Fibroblast of the aortic adventitia (primary cell): ENCODE measurements at regions not wholly inside any gene's neighbourhood (a gene's known extent, or its start where the extent isn't known, plus 50 kb on each side); places are given as distances from the start of the nearest gene placed in this dataset.
"Not testable (repeated sequence)": the region's sequence is repeated elsewhere in the genome, so short reads cannot be mapped to it uniquely, and the experiment has no call there.

Source experiments
- DNase-seq: peaks from one replicate; pipeline ENCODE4 v3.0.0-alpha.2; 2010; ENCODE audit warnings: low read depth
- H3K4me3 ChIP-seq: 2 replicates; pipeline ENCODE4 v1.5.1; 2011; ENCODE audit warnings: low read depth, mild to moderate bottlenecking, control low read depth, low read length, moderate library complexity
- TF ChIP-seq, protein P1 (sequence below): IDR thresholded peaks from 2 replicates; pipeline ENCODE4 v1.5.1; 2011; ENCODE audit warnings: mild to moderate bottlenecking, low read length, control low read depth, inconsistent platforms; ENCODE audit not compliant: insufficient read depth

DNA sequence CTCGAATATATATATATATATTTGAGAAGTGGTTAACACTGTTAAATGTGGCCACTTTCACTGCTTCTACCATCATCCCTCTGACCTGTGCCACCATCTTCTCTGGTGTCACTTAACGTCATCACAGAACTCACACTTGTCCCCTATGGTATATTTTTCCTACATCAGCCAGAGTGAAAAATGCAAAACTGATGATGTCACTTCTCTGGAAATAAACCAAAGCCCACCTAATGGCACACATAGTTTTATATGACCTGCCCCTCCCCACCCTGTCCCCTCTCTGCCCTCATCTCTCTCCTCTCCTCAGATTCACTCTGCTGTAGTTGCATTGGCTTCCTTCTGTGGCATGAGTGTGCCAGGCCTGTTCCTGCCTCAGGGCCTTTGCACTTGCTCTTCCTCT is 63.9 kb upstream of the IFNGR1 start:
- TF ChIP-seq, protein P1, sequence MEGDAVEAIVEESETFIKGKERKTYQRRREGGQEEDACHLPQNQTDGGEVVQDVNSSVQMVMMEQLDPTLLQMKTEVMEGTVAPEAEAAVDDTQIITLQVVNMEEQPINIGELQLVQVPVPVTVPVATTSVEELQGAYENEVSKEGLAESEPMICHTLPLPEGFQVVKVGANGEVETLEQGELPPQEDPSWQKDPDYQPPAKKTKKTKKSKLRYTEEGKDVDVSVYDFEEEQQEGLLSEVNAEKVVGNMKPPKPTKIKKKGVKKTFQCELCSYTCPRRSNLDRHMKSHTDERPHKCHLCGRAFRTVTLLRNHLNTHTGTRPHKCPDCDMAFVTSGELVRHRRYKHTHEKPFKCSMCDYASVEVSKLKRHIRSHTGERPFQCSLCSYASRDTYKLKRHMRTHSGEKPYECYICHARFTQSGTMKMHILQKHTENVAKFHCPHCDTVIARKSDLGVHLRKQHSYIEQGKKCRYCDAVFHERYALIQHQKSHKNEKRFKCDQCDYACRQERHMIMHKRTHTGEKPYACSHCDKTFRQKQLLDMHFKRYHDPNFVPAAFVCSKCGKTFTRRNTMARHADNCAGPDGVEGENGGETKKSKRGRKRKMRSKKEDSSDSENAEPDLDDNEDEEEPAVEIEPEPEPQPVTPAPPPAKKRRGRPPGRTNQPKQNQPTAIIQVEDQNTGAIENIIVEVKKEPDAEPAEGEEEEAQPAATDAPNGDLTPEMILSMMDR, result no peak

DNA sequence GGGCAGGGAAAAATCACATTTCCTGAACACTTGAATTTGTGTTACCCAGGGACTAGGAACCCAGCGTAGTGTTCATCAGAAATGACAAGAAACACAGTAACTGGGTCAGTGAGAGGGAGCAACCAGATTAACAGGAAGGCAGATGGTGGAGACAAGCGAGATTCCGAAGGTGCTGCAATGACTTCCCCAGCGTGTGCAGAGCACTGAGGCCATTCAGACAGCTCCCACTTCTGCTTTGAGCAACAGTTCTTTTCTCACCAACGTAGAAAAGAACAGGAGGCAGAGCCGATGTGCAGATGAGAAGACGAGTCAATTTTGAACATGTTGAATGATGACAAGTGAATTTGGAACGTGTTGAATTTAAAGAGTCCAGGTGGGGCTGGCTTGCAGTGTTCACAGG is 63.1 kb upstream of the IFNGR1 start:
- no peak for DNase-seq
- no peak overlapping the region for H3K4me3 ChIP-seq
- TF ChIP-seq, protein P1, result no peak

More for the DNA sequence above, 63.9 kb upstream of the IFNGR1 start:
- no peak overlapping the region for H3K4me3 ChIP-seq
- no peak for DNase-seq

DNA sequence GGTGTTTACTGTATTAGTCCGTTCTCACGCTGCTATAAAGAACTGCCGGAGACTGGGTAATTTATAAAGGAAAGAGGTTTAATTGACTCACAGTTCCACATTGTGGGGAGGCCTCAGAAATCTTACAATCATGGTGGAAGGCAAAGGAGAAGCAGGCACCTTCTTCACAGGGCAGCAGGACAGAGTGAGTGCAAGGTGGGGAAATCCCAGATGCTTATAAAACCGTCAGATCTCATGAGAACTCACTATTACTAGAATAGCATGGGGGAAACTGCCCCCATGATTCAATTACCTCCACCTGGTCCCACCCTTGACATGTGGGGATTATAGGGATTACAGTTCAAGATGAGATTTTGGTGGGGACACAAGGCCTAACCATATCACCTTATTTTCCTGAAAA is 60.1 kb upstream of the IFNGR1 start:
- DNase-seq, result not testable (repeated sequence)

DNA sequence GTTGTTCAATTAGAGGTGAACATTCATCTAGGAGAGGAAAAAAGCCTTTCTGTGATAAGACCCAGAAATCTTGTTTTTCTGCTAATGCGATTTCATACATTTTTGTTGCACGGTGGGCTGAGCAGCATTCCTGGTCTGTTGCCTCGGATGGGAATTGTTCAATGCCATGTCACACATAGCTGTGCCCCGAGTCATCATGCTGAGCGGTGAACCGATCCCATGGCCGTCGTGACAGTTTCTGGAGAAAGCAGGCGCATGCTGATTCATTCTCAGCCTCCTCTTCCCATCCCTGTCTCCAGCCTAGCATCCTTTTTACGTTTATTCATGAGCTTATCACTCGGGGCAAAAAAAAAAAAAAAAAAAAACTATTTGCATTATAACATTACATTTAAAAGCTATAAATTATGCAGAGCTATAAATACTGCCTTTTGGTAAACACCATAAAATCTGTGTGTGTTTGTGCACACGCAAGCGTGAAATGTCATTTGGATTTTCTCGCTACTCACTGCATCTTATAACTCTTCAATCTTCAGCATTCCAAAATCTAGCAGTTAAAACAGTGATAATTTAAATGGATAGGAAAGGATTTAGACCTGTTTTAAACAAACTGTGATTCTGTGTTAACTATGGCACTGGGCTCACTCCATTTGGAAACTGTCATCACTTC is 58.9 kb upstream of the IFNGR1 start:
- TF ChIP-seq, protein P1, result no peak
- DNase-seq, result peak; percentile 62
- H3K4me3 ChIP-seq, result no peak overlapping the region

More for the DNA sequence above, 60.1 kb upstream of the IFNGR1 start:
- H3K4me3 ChIP-seq, result not testable (repeated sequence)

DNA sequence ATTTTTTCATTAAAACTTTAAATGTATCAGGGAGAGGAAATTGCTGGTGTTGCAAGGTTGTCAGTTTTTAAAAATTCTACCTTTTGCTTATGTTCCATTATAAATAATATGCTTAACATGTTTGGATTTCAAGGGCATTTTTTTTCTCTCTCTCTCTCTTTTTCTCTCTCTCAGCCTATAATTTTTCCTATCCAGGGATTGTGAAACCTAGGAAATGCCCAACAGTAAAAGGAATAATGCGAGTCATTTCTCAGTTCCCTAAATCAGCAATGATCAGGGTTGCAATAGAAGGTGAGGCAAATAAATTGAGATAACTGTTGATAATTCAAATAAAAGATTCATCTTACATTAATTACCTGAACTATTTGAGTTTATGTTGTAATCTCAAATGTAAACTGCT is 53.2 kb upstream of the IFNGR1 start:
- peak; percentile 34 for DNase-seq
- TF ChIP-seq, protein P1, result no peak

DNA sequence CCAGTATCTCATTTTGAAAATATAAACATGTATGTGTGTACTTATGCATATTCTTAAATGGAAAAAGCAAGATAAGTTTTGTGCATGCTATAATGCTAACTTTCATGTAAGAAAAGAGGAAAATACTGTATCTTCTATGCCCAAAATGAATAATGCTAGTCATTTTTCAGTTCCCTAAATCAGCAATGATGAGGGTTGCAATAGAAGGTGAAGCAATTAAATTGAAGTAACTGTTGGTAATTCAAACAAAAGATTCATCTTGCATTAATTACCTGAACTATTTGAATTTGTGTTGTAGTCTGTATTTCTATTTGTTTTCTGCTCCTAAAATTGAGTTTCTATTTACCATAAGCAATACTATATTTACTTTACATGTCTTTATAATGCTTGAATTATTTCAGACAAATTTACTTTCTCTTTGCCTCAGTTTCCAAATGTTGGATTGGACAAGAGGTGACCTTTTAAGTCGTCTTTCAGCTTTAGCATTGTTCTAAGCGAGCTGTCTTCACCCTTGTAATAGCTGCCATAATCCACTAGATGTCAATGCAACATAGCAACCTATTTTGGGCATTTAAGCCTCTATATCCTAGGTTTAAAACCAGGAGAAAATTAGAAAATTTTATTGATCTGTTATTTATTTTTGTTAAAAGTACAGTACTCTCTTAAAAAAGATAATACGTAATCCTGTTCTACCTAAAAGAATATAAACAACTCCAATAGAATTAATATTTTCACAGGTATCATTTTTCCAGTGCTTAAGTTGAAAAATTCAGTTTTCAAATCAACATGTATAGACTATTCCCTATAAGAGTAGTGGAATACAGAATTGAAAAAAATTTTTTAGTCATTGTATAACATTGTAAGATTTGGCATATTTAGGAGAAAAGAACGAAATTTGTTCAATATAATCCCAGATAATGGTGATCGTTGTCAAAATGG is 52.3 kb upstream of the IFNGR1 start:
- TF ChIP-seq, protein P1, result peak; percentile 94
- peak; percentile 76 for DNase-seq
- H3K4me3 ChIP-seq, result no peak overlapping the region

More for the DNA sequence above, 53.2 kb upstream of the IFNGR1 start:
- H3K4me3 ChIP-seq, result no peak overlapping the region

DNA sequence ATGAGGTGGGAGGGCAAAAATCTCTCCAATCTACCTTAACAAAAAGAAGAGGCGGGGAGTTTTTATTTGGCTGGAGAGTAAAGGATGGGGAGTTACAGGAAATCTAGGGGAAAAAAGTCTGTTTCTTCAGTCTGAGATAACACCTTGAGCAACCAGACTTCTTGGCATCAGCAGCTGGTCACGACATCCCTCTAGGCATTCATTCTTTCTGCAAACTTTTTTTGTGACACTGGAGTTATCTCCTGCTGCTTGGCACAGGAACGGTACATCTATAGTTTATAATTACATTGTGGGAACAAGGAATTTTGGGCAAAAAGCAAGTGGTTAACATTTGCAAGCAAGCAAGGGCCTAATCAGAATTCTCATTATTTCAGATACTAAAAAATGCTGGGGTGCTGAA is 50.6 kb upstream of the IFNGR1 start:
- TF ChIP-seq, protein P1, result no peak
- no peak overlapping the region for H3K4me3 ChIP-seq
- DNase-seq, result peak; percentile 53
